ENCODE measurements at regions not wholly inside any gene's neighbourhood (a gene's known extent, or its start where the extent isn't known, plus 50 kb on each side); places are given as distances from the start of the nearest gene placed in this dataset.

DNA sequence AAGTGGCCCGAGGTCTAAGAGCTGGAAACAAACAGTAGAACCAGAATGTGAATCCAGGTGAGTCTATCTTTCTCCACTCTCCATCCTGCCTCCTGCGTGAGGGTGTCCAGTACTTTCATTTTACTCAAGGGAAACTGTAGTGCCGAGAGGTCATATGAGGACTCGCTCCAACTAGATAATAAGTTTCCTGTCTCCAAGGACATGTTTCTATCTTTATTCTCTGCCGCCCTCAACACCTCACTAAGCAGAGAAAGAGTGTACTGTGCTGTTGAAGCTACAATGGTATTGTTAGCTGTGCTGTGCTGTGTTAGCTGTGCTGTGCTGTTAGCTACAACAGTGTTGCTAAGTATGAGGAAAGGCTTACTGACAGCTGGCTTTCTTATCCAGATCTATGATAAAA lies 137.9 kb upstream of the COL8A1 start:
- no peak for DNase-seq (ENCODE audit: low spot score)

- DNase-seq (ENCODE audit: low spot score) = no peak
These were observed 138.9 kb upstream of the COL8A1 start for GRCh38 chr3:99499235-99500158.

- no peak for DNase-seq (ENCODE audit: low spot score)
These were observed 139.7 kb upstream of the COL8A1 start for GRCh38 chr3:99498550-99499234.

GRCh38 chr3:99487894-99488293 lies 150.5 kb upstream of the COL8A1 start:
- no peak for DNase-seq (ENCODE audit: low spot score)

- DNase-seq (ENCODE audit: low spot score) = no peak
These were observed 153.1 kb upstream of the COL8A1 start for GRCh38 chr3:99485286-99485685.

- no peak for DNase-seq (ENCODE audit: low spot score)
These were observed 153.5 kb upstream of the COL8A1 start for GRCh38 chr3:99484871-99485270.

DNA sequence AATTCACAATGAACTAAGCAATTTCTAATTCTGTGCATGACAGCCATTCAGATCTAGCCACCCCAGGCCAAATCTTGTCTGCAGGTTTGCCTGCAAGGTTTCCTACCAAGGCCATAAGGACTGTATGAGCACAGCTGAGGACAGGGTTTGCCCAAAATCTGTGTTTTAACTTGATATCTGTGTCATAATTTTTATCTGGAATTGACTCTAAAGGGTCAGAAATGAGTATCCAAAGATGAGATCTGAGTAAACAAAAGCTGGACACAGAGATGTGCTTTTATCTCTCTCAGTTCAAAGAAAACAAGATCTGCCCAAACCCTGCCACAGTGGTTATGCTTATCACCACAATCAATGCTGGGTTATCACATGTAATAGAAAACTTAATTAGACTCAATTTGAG lies 154.6 kb upstream of the COL8A1 start:
- DNase-seq (ENCODE audit: low spot score) = no peak

- no peak for DNase-seq (ENCODE audit: low spot score)
These were observed 156.2 kb upstream of the COL8A1 start for GRCh38 chr3:99482191-99482590.

DNA sequence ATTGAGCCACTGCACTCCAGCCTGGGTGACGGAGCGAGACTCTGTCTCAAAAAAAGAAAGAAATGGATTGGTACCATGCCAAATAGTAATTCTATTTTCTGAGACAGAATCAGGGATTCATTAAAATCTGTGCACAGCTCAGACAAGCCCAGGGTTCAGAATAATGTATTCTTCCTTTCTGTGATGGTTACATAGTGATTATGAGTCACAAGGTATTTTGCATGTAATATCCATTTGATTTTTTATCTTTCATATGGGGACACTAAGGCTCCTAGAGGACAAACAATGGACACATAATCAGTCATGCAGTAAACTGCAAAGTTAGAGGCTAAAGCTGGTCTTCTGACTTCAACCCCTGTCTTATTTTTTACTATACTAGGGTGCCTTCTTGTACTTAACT lies 156.8 kb upstream of the COL8A1 start:
- no peak for DNase-seq (ENCODE audit: low spot score)

DNA sequence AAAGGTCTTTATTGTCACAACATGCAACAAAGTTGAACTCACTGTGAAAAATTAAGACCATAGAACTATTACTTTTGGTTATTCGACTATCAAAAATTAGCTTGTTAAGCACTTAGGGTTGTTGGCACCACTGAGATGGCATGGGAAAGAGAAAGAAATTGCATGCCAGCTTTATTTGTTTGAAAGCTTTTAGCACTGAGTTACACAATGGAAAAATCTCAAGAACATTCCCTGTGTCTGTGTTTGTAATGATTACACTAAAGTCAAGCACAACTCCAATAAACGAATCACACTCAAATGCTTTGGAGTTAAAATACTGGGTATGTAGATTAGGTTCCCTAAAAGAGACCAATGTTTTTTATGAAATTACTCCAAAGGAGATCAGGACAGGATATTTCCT lies 158.6 kb upstream of the COL8A1 start:
- no peak for DNase-seq (ENCODE audit: low spot score)

DNA sequence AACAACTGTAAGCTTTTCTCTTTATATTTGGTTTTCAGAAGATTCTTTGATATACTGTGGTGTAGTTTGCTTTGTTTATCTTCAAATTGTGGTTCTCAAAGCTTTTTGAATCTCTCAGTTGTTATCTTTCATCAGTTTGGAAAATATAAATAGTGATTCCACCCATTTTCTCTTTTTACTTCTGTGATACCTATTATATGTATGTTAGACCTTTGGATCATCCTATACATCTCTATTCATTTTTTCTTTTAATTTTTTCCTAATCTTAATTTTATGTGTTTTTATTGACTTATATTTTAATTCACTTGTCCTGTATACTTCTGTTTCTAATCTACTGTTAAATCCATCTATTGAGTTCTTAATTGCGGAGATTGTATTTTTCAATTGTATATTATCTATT lies 160.7 kb upstream of the COL8A1 start:
- DNase-seq (ENCODE audit: low spot score) = no peak

GRCh38 chr3:99475229-99475628 lies 163.2 kb upstream of the COL8A1 start:
- DNase-seq (ENCODE audit: low spot score) = no peak

DNA sequence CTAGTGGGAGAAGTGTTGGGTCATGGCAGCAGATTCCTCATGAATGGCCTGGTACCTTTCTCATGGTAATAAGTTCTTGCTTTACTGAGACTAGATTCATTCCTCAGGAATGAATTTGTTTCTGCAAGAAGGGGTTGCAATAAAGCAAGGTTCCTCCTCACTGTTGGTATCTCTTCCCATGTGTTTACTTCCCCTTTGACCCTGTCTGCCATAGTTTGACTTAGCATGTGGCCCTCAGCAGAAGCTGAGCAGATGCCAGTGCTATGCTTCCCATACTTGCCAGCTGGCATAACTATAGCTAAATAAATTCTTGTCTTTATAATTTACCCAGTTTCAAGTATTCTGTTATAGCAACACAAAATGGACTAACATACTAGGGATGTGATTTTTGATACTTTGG lies 163.6 kb upstream of the COL8A1 start:
- DNase-seq (ENCODE audit: low spot score) = no peak

- no peak for DNase-seq (ENCODE audit: low spot score)
These were observed 165.1 kb upstream of the COL8A1 start for GRCh38 chr3:99473321-99473751.

DNA sequence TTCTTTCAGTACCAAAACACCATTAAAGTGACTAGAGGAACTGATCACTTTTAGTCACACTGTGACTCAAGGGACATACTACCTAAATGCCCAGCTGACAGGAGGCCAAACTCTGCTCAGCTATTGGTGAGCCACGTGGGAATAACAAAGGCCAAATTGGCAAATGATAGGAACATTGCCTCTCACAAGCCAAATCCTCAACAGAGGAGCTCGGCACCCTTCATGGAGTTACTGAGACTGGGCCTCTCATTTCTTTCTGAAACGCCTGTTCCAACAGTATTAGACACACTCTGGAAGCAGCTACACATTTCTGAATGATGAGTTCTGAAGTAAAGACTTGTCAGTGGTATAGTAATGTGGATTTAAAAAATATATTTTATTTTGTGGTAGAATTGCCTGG lies 166.0 kb upstream of the COL8A1 start:
- no peak for DNase-seq (ENCODE audit: low spot score)

DNA sequence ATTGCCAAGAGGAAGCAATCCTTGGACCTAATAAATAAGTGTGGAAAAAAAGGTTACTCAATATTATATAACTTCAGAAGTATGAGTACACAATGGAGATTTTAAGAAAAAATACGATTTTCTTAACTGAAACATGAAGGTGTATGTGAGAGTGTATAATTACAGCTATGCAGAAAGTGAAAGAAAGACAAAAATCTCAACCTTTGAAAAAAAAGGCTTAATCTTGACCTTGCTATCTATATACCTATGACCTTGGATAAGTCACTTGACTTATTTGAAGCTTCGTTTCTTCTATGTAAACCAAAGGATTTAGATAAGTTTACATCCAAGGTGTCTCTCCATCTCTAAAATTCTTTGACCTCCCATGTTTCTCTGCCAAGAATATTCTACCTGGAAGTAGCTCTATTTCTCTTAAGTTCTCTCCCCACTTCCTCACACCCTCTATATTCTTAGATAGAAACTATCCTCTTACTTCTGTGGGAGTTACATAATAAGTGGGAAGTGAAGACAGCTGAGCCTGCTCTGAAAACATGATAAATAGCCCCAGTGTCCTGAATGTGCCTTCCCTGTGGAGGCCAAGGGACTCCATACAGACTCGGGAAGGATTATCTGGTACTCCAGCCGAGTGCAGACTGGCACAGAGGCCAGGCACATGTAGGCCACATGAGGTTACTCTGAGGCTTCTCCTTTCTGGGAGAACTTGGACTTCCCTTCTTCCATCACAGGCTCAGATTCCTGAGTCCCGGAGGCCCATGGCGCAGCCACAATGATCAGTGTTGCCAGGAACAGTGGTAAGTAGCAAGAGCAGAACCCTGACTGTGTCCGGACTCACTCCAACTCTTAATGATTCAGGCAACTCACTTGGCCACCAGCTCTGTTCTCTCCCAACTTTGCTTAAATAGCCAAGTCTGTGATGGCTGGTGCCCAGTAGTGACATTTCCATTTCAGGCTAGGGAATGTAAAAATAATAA lies 166.8 kb upstream of the COL8A1 start:
- DNase-seq (ENCODE audit: low spot score) = no peak

DNA sequence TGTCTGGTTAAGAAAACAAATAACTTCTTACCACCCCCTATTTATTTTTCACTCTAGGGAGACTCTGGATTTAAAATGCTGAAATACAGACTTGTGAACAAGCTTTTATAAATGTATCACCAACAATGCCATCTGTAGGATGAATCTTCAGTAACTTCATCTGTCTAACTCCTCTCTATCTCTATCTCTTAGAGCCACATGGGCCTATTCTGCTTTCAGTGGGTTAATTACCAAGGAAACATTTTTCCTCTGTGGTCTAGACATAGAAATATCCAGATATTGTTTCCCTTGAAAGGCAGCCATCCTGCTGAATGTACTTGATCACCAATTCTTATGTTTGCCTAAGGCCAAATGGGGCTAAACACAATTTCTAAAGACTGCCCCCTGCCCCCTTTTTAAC lies 167.6 kb upstream of the COL8A1 start:
- DNase-seq (ENCODE audit: low spot score) = no peak

DNA sequence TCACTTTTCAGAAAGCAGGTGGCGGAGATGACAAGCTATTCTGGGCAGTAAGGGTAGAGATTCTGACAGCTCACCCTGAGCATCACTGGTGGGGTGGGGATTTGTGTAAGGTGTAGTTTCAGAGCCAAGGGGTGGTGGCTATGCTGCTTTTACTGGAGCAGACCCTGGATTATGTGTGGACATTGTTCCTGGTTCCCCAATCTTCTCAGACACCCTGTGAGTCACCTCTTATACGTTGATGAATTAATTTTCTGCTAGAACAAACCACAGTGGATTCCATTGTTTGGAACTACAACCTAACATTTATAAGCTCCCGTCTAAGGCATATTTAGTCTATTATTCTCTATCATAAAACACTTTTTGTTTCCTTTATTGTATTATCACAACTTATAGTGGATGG lies 169.5 kb upstream of the COL8A1 start:
- DNase-seq (ENCODE audit: low spot score) = no peak

- no peak for DNase-seq (ENCODE audit: low spot score)
These were observed 171.0 kb upstream of the COL8A1 start for GRCh38 chr3:99467420-99467819.

DNA sequence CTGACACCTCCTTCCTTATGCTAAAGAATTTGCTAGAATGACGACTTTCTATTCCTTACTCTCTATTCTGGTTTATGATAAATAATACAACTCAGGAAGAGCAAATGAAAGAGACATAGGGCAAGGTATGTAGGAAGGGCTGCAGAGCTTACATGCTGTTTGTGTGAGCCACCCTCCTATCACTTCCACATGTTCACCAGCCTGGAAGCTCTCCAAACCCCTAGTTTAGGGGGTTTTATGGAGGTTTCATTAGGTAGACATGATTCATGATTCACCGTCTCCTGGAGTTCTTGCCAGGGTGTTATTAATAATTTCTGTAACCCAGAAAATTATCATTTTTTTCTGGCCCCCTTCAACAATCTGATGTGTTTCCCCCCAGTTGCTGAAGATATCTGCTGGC lies 172.1 kb upstream of the COL8A1 start:
- no peak for DNase-seq (ENCODE audit: low spot score)

GRCh38 chr3:99458013-99458412 lies 180.4 kb upstream of the COL8A1 start:
- no peak for DNase-seq (ENCODE audit: low spot score)

DNA sequence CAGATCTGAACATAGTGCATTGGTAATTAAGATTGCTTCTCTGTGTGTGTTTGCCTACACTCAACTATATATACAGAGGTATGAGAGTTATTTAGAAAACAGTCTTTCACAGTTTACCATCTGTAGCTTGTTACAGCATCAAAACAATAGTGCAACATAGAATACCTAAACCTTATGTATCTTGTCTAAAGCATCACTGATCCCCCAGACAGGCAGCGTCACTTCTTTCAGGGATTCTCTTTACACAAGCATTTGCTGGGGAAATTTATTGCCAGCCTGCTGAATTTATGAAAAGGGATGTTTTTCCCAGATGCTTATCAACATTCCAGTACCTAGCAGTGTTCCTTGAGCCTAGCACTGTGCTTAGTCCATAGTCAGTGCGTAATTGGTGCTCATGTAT lies 195.8 kb upstream of the COL8A1 start:
- no peak for DNase-seq (ENCODE audit: low spot score)

Measured in hematopoietic multipotent progenitor cell treated with erythropoietin and hydrocortisone succinate and interleukin-3 and kit ligand, for 15 days (in vitro differentiated cells).